Activated T-cell treated with anti-CD3 and anti-CD28 coated beads, Interleukin-2, amount 50 U/mL, for 48 hours (primary cell): ENCODE measurements at regions not wholly inside any gene's neighbourhood (a gene's known extent, or its start where the extent isn't known, plus 50 kb on each side); places are given as distances from the start of the nearest gene placed in this dataset.

ENCODE experiments used
- DNase-seq, 2 experiments: peaks; one replicate each; pipeline ENCODE4 v3.0.0-alpha.2; 2020

DNA sequence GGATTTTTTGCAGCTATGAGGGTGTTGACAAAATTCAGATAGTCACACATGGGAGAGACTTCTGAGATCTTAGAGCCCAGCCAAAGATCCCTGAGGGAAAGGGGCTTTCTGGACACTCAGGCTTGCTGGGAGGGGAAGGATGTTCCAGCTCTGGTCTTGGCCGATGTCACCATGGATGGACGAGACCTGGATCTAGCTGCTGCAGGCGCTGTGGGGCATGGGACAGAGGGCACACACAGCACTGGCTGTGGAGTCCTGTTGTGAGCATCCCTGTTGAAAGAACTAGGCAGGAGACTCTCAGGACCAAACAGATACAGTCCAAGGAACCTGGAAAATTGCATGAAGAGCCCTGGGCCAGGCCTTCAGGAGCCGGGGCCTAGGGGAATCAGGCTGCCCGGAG, 80.1 kb upstream of the SDK2 start:
- DNase-seq, result no peak

DNA sequence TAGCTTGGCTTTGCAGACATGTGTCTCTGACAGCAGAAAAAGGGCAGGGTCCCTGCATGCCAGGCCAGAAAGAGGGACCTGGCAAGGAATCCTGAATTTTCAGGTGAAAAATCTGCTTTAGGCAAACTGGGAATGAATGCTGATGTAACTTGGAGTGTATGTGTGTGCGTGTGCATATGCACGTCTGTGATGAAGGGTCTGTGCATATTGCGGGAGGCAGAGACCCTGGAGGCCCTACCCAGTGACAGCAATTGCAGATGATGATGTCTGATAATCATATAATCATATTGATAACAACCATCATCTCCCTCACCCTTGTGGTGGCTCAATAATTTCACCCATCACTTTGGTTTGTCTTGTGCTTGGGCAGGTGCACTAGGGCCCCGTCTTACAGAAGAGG, 80.7 kb upstream of the SDK2 start:
- DNase-seq, result no peak

DNA sequence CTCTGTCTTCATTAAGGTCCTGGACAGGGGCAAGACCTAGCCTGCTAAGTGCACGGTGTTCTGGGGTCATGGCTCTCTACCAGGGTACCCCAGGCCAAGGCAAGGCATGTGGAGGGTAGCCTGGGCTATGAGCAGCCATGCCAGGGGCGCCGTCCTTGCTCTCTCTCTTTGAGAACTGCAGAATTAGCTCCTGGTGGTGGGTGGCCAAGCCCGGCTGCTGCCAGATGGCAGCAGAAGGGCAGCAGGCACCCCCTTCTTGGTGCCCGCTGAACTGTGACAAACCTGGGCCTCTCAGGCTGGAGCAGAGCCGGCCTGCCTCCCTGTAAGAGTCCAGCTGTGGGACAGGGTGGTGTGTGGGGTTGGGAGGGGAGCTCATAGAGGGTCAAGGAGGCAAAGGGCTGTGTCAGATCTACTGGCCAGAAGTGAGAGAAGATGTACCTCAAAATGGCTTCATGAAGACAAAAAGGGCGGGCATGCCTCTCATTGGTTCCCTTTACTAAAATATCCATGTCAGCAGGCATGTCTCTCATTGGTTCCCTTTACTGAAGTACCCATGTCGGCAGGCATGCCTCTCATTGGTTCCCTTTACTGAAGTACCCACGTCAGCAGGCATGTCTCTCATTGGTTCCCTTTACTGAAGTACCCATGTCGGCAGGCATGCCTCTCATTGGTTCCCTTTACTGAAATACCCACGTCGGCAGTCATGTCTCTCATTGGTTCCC, 81.7 kb upstream of the SDK2 start:
- DNase-seq, result no peak

DNA sequence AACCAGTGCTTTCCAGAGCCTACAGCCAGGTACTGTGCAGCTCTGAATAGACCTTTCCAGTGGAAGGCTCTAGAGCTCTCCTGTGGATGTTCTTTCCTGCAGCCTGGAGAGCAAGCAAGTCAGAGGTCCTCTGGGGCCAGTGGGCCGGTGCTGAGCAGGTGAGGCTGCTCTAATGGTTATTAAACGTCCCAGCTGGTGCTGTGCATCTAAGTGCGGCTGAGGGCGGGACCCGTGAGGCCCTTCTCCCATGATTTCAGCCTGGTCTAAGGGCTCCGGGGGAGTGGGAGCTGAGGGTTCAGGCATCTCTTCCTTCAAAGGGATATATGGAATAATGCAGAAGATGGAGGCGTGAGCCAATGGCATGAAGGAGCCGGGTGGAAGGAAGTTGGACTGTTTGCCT, 83.7 kb upstream of the SDK2 start:
- DNase-seq, result no peak

DNA sequence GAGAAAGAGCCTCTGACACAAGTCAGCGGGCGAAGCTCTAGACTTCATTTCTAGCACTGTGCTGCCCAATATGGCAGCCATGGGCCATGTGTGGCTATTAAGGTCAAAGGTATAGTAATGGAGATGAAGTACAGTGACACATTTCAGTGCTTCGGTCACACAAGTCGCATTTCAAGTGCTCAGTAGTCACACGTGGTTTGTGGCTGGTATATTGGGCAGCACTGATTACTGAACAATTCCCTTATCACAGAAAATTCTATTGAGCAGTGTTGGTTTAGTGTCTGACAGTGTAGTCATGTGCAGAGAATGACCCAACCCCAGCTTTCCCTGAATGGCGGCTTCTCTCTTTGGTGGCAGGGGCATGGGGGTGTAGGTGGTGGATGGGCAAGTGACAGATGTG, 84.9 kb upstream of the SDK2 start:
- DNase-seq, result no peak

DNA sequence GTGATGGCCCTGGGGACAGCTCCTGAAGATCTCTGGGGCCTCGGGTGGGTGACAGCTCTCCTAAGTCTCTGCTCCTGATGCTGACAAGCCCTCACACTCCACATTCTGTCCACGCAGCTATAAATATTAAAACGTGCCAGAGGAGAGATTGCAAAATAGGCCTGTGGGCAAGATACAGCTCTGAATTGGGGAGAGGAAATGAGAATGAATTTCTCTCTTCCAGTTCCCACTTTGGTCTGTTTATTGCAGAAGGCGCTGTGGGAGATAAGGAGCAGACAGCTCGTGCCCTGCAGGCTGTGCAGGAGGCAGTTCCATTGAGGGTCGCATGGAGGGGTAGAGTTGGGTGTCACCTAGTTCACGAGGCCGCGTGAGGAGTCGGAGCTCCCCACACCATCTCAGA, 87.5 kb upstream of the SDK2 start:
- no peak for DNase-seq

DNA sequence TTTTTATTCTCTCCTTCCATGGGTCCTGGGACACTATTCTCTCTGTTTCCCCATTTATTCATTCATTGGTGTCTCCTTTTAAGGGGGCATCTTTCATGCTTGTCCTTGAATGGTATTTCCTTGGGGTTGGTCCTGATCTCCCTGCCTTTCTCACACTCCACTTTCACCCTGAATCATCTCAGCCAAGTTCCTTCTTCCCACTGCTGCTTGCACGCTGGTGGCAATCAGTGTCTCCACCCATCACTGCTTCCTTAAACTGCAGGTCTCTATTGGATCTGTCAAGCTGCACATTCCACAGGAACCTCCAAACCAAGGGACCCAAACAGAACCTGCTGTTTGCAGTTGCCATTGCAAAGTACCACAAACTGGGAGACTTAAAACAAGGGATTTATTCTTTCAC, 89.3 kb upstream of the SDK2 start:
- no peak for DNase-seq

DNA sequence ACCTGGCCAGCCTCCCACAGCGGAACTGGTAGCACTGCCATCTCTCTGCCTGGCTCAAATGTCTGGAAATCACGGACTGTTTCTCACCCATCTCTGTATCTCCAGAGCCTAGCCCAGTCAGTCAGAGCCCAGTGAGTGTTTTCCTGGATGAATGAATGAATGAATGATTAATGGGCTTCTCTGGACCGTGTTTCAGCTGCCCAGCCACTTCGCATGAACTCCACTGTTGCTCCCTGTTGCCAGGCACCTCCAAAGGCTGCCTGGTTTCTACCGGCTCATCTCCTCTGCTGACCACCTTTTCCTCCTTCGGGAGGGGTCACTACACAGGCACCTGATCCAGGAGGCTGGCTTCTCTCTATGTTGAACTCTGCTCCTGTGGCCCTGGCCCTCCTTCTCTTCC, 91.0 kb upstream of the SDK2 start:
- DNase-seq, result no peak

DNA sequence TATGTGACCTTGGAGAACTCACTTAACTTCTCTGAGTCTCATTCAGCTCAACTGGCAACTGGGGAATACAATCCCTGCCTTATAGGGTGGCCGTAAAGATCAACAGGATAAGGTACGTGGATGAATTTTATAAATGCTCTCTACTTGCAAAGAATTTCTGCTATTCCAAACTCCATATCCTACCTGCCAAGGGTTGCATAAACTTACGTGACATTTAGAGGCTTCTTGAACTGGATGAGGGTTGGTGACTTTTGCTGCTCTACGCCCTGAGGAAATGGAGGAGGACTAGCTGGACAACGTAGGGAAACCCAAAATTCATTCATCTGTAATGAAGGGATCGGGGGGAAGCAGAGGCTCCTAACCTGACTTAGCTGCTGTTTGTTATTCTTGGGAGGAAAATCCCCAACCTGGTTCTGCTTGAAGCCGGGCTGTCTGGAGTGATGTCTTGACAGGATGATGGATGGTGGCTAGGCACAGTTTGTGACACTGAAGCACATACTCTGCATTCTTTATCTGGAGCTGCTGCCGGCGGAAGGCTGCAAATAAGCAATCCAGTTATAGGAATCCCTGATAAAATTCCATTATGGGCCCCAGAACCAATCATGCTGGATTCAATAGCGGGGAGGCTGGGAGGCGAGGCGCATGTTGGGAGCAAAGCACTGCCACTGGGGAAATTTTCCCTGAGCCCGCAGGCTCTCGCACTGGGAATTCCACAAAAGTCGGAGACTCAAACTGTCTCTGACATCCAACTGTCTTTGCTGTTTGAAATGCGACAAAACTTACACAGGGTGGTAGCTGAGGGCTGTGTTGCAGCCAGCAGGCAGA, 94.7 kb upstream of the SDK2 start:
- DNase-seq, result no peak

DNA sequence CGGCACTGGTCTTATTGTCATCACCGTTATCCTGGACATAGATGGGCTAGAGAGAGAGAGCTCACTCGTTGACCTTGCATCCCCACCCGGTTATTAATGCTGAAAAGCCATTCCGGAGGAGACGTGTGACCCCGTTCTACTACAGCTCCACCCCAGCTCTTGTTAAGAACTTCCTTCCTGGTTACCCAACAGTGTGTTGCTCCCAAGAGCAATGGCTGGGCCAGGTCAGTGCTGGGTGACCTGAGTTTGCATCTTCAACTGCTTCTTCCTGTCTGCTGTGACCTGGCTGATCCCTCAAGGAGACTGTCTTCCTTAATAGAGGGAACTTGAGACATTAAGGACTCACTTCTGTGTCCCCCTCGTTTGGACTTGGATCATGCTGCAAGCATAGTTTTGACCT, 96.1 kb upstream of the SDK2 start:
- no peak for DNase-seq

DNA sequence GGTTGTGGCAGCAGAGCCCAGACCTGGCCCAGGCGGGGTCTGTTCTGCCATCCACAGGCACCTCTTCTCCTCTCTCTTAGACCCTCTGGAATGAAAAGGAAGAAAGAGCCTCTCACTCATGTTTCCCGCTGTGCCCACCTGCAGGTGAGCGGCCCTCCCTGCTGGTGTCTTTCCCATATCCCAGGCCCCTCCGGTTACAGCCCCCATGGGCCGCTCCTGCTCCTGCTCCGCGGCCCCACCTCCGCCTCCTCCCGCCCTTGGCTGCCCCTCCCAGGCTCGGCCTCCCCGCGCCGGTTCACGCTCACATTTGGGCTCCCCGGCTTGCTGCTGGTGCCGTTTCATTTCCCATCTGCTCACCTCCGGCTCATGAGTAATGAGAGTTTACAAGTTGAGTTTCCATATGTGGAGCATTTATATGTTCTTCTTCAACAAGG, 98.7 kb upstream of the SDK2 start:
- DNase-seq, result no peak

DNA sequence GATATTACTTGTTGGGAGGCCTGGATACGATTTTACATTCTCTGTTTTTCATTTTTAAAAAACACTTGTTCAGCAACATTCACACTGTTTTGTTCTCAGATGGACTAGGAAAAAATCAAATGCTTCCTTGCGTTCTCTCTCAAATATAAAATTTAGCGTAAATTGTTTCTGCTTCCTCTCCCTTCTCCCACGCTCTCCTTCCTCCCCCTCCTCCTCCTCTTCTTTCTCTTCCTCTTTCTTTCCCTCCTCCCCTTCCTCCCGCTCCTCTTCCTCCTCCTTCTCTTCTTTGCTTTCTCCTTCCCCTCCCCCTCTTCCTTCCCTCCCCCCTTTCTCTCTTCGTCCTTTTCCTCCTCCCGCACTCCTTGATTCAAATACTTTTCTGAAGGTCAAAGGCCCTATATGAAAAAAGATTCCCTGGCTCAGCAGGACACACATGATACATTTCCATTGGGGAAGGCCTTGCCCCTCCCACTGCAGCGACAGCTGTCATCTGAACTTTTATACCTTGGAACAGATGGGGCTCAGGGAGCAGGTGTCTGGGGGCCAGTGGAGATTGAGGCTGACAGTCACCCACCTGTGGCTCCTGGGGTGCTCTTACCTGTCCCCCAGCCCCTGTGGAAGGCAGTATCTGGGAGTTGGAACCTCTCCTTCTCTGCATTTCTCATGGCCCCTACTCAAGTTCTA, 99.4 kb upstream of the SDK2 start:
- no peak for DNase-seq

DNA sequence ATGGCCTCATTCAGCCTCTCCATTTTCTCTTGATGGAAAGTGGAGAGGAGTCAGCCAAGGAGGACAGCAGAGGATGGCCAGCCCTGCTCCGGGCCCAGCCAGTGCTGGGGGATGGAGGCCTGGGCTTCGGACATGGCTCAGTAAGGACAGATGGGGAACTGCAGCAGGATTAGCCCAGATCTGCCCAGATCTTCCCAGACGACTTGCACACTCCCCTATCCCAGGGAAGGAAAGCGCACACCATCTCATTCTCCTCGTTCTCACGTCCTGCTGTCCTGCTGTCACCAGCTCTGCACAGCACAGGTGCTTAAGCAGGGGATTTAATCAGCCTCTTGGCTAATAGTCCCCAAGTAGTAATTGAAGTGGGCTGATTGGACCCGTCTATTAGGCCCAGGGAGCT, 100.2 kb upstream of the SDK2 start:
- DNase-seq, result no peak

DNA sequence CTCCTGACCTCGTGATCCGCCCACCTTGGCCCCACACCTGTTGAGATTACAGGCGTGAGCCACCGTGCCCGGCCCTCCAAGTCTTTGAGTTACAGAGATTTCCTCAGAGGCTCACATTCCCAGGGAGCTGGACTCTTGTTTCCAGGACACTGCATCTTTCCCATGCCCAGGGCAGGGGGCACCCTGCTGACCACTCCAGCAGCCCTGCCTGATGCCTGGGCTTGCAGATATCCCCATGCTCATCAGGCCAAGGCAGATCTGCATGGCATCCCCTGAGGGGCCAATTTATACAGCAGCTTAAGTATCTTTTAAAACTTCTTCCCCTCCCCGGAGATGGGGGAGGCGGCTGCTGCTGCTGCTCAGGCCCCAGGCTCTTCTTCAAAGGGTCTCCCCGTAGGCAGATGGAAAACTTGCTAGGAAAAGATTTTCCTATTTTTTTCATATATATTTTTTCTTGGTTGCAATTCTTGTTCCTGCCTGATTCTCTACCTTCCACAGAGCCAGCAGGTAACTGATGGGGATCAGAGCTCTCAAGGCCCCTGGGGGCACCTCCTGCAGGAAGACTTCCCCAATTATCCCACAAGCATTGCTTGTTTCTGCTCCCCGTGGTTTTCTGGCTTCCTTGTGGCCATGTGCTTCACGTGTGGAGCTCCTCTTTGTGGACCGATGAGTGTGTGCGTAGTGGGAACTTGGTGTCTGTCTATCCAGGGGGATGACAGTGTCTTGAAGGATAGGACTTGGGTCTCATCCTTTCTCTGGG, 102.2 kb upstream of the SDK2 start:
- DNase-seq, result no peak

DNA sequence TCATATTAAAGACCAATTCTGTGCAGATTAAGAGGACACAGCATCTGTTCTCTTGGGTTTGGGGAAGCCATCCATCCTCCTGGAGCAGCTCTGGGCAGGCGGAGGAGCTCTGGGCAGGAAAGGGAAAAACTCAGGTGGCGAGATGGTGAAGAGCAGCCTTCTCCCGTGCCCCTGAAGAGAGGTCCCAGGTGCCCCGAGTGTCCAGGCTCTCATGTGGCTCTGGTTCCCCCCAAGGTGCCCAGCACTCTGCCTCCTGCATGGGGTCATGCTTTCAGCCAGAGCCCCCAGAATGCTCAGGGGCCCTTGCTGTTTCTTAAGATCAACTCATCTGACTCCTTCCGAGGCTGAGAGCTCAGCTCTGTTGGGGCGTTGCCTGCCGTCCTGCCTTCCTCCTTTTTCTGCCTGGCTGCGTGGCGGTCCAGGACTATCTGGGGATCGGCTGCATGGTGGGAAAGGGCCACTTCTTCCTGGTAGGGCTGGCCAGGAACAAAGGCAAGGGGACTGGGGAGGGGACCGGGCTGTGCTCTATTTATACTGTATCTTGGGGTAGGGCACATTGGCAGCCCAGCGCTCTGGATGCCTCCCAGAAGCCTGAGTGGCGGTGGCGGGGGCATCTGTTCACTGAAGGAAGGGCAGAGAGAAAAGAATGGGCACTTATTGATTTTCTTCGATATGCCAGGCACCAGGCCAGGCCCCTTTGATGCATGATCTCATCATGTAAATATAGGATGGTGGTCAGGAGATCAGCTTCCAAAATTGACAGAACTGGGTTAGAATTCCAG, 103.2 kb upstream of the SDK2 start:
- DNase-seq, result no peak

DNA sequence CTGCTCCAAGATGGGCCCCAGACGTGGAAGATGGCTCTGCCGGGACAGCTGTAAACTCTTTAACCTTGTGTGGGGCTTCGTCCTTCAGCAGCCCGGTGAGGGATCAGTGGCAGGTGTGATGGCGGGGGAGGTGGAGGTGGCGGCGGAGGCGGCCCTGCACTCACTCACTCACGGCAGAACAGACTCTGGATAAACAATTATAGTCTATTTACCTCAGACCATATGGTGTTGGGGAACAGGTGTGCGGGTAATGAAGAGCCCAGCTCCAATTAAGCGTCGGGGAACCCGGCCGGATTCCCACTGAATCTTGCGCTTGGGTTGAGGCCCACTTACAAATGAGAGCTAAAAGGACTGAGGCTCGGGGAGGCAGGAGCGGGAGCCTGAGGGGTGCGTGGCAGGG, 104.3 kb upstream of the SDK2 start:
- DNase-seq, result no peak

DNA sequence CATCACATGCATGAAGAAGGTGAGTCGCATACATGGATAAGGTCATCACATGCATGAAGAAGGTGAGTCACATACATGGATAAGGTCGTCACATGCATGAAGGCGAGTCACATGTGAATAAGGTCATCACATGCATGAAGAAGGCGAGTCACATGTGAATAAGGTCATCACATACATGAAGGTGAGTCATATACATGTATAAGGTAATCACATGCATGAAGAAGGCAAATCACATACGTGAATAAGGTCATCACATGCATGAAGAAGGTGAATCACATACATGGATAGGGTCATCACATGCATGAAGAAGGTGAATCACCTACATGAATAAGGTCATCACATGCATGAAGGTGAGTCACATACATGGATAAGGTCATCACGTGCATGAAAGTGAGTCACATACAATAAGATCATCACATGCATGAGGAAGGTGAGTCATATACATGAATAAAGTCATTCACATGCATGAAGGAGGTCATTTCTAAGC, 105.1 kb upstream of the SDK2 start:
- no peak for DNase-seq

DNA sequence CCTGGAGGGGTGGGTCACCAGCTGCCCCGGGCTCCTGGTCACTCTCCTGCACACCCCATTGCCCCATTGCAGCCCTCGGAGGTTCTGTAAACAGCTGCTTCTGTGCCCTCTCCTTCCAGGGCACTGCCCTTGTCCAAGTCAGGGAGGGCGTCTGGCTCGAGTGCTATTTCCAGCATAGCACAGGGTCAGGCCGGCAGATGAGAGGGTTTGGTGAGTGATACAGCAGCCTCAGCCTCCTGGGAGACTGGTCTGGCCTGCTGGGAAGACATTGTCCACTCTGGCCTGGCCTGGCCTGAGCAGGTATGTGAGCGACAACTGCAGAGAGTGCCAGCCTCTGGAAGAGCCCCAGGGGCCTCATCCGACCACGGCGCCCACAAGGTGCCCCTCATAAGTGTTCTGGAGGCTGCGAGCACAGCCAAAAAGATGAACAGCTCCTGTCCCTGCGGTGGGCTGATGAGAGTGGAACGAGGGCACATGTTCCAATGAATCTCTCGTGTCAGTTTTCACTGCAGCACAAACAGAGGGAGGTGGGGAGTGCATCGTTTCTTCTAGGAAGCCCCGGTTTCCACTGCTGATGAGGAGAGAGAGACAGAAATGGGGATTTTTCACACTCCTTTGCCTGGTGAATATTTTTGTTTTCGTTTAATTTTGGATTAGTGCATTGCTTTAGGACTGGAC, 105.8 kb upstream of the SDK2 start:
- no peak for DNase-seq

DNA sequence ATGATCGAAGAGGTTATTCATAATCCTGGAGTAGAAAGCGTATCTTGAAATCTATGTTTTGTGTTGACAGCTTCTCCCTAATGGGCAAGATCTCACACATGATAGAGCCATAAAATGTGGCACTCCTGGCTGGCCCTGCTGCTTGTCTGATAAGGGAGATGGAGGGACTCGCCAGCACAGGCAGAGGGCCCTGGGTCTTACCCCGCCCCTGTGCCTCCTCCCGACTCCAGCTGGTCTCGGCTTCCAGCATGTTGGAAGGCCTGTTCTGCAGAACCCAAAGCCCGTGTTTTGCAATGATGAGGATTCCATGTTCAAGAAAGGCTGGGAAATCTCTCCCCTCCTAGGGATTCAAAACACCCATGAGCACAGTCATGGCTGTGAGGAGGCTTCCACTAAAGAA, 106.7 kb upstream of the SDK2 start:
- no peak for DNase-seq

DNA sequence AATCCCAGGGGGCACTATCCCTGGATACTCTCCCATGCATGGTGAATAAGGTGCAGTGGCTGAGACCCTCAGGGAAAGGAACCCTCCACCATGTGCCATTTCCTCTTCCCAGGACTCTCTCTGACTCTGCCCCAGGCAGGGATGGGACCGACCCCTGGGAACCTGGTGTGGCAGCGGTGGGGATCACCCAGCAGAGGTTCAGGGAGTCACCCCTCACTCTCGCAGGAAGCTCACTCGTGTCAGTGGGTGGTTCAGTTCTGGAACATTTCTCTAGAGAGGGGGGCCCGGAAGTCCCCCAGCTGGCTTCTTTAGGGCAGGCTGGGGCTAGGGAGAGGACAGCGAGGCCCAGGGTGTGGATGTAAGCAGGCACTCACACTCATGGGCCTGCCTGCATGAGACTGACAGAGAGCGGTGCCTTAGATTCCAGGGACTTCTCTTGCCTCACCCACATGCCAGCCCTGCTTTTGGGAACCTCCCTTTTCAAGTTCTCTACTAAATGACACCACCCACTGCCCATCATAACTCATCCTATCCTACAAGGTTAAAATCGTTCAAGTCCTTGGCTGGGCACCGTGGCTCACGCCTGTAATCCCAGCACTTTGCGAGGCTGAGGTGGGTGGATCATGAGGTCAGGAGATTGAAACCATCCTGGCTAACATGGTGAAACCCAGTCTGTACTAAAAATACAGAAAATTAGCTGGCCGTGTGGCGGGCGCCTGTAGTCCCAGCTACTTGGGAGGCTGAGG, 109.7 kb upstream of the SDK2 start:
- no peak for DNase-seq

DNA sequence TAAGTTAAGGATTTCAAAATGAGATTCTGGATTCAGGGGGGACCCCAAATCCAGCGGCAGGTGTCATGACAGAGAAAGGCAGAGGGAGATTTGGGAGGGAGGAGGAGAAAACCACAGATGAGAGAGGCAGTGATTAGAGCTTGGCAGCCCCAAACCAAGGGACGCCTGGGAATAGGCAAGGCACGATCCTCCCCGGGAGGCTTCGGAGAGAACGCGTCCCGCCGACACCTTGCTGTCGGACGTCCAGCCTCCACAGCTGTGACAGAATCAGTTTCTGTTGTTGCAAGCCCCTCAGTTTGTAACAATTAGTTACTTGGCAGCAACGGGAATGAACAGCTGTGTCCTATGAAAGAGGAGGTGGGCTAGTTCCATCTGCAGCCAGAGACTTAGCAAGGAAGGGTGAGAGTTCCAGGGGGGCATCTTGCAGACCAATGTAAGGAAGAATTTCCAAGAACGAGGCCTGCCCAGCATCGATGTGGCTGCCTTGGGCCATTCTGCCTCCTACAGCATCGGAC, 110.7 kb upstream of the SDK2 start:
- no peak for DNase-seq
